HEK293T (cell line): ENCODE measurements at regions not wholly inside any gene's neighbourhood (a gene's known extent, or its start where the extent isn't known, plus 50 kb on each side); places are given as distances from the start of the nearest gene placed in this dataset.

Source experiments
- BHLHE40 ChIP-seq: fragments of 450-650 bp; IDR thresholded peaks from 2 replicates; pipeline ENCODE4 v1.6.1; 2016; ENCODE audit warnings: mild to moderate bottlenecking, moderate library complexity, borderline replicate concordance
- ELF4 ChIP-seq: fragments of 450-650 bp; IDR thresholded peaks from 2 replicates; pipeline ENCODE4 v1.6.1; 2017; ENCODE audit warnings: antibody characterized with exemption
- FOXA1 ChIP-seq: fragments of 450-650 bp; IDR thresholded peaks from 2 replicates; pipeline ENCODE4 v1.6.1; 2016; ENCODE audit warnings: mild to moderate bottlenecking
- FOXK2 ChIP-seq: fragments of 450-650 bp; IDR thresholded peaks from 2 replicates; pipeline ENCODE4 v1.6.1; 2016; ENCODE audit warnings: mild to moderate bottlenecking
- FOXM1 ChIP-seq: fragments of 450-650 bp; IDR thresholded peaks from 2 replicates; pipeline ENCODE4 v1.6.1; 2017; ENCODE audit warnings: mild to moderate bottlenecking, borderline replicate concordance
- L3MBTL2 ChIP-seq: fragments of 450-650 bp; conservative IDR thresholded peaks from 2 replicates; pipeline ENCODE4 v1.6.1; 2016; ENCODE audit warnings: mild to moderate bottlenecking
- LEF1 ChIP-seq: fragments of 450-650 bp; IDR thresholded peaks from 2 replicates; pipeline ENCODE4 v1.6.1; 2017; ENCODE audit warnings: mild to moderate bottlenecking, borderline replicate concordance
- NFRKB ChIP-seq: fragments of 450-650 bp; IDR thresholded peaks from 2 replicates; pipeline ENCODE4 v1.6.1; 2016; ENCODE audit warnings: mild to moderate bottlenecking, moderate library complexity
- PKNOX1 ChIP-seq: fragments of 450-650 bp; IDR thresholded peaks from 2 replicates; pipeline ENCODE4 v1.6.1; 2016
- SP1 ChIP-seq: fragments of 450-650 bp; IDR thresholded peaks from 2 replicates; pipeline ENCODE4 v1.6.1; 2017
- SUZ12 ChIP-seq: fragments of 450-650 bp; IDR thresholded peaks from 2 replicates; pipeline ENCODE4 v1.6.1; 2016; ENCODE audit warnings: mild to moderate bottlenecking
- TARDBP ChIP-seq: fragments of 450-650 bp; IDR thresholded peaks from 2 replicates; pipeline ENCODE4 v1.6.1; 2016
- ZNF384 ChIP-seq: fragments of 450-650 bp; IDR thresholded peaks from 2 replicates; pipeline ENCODE4 v1.6.1; 2016

GRCh38 chr6:109221543-109222195 is 126.4 kb downstream of the CEP57L1 start:
- TF ChIP-seq SUZ12 (no peak), BHLHE40 (no peak), FOXA1 (no peak), NFRKB (no peak), FOXK2 (no peak), FOXM1 (no peak), SP1 (no peak), TARDBP (no peak), LEF1 (no peak), ELF4 (no peak), PKNOX1 (no peak), ZNF384 (no peak), L3MBTL2 (no peak)
